ENCODE measurements at regions not wholly inside any gene's neighbourhood (a gene's known extent, or its start where the extent isn't known, plus 50 kb on each side); places are given as distances from the start of the nearest gene placed in this dataset.

DNA sequence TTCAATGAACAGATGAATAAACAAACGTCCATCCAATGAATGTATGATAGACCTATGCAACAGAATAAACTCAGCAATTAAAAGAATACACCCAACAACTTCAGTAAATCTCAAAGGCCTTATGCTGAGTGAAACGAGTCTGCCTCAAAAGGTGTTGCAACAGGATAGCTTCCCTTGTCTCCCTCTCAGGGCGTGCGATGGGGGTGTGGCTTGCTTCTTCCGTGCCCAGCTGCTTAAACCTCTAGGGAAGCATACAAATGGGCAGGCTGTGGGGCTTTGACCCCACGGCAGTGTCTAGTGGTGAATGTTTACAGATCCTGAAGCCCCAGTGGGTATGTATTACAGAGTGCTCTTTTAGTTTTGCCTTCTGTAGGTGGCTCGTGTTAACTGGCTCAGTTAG, 87.0 kb upstream of the CCL21 start:
- Histone ChIP-seq H3K9me2 (ENCODE audit: insufficient read depth) (peaks cover 4% of the 10 kb centered on the region; the same call in 1 of the 2 replicates), H3K27ac (ENCODE audit: low read depth) (no peak overlapping the region), H3K36me3 (ENCODE audit: insufficient read depth) (no peaks in the 10 kb centered on the region), H3K4me1 (ENCODE audit: insufficient read depth) (peaks cover 5% of the 10 kb centered on the region), H3F3A (replicated peaks; ENCODE audit: low read depth) (no peaks in the 10 kb centered on the region), H3K4me2 (peak overlapping the region; percentile 65), H2AFZ (peak overlapping the region; percentile 45), H4K20me1 (replicated peaks; ENCODE audit: insufficient read depth) (no peaks in the 10 kb centered on the region), H3K79me2 (replicated peaks; ENCODE audit: insufficient read depth) (no peaks in the 10 kb centered on the region), H3K27me3 (ENCODE audit: insufficient read depth) (no peaks in the 10 kb centered on the region), H3K4me3 (peak overlapping the region; percentile 22; the same call in 1 of the 2 replicates)
- Mint-ChIP-seq H3K9me3 (no peaks in the 10 kb centered on the region), H3K27ac (no peak overlapping the region), H3K4me1 (peaks cover 14% of the 10 kb centered on the region), H3K4me3 (no peak overlapping the region), H3K27me3 (ENCODE audit: insufficient read depth, low read depth, poor library complexity) (peaks cover 5% of the 10 kb centered on the region), H3K36me3 (ENCODE audit: low read depth) (no peaks in the 10 kb centered on the region)
- DNase-seq (ENCODE audit: low spot score) (peak; percentile 66), ATAC-seq (peak; percentile 97)
- no peak for TF ChIP-seq POLR2AphosphoS5 (IDR thresholded peaks at IDR 0.05; ENCODE audit: low read depth)
- TF ChIP-seq, protein P1, sequence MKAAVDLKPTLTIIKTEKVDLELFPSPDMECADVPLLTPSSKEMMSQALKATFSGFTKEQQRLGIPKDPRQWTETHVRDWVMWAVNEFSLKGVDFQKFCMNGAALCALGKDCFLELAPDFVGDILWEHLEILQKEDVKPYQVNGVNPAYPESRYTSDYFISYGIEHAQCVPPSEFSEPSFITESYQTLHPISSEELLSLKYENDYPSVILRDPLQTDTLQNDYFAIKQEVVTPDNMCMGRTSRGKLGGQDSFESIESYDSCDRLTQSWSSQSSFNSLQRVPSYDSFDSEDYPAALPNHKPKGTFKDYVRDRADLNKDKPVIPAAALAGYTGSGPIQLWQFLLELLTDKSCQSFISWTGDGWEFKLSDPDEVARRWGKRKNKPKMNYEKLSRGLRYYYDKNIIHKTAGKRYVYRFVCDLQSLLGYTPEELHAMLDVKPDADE (IDR thresholded peaks at IDR 0.05) = no peak
- no peak for TF ChIP-seq EZH2phosphoT487 (IDR thresholded peaks at IDR 0.05; ENCODE audit: unreplicated experiment)
- TF ChIP-seq NANOG (IDR thresholded peaks at IDR 0.05; ENCODE audit: borderline replicate concordance) = no peak
- TF ChIP-seq STAT1 (IDR thresholded peaks at IDR 0.05; ENCODE audit: unreplicated experiment) = no peak
- TF ChIP-seq, protein P2, sequence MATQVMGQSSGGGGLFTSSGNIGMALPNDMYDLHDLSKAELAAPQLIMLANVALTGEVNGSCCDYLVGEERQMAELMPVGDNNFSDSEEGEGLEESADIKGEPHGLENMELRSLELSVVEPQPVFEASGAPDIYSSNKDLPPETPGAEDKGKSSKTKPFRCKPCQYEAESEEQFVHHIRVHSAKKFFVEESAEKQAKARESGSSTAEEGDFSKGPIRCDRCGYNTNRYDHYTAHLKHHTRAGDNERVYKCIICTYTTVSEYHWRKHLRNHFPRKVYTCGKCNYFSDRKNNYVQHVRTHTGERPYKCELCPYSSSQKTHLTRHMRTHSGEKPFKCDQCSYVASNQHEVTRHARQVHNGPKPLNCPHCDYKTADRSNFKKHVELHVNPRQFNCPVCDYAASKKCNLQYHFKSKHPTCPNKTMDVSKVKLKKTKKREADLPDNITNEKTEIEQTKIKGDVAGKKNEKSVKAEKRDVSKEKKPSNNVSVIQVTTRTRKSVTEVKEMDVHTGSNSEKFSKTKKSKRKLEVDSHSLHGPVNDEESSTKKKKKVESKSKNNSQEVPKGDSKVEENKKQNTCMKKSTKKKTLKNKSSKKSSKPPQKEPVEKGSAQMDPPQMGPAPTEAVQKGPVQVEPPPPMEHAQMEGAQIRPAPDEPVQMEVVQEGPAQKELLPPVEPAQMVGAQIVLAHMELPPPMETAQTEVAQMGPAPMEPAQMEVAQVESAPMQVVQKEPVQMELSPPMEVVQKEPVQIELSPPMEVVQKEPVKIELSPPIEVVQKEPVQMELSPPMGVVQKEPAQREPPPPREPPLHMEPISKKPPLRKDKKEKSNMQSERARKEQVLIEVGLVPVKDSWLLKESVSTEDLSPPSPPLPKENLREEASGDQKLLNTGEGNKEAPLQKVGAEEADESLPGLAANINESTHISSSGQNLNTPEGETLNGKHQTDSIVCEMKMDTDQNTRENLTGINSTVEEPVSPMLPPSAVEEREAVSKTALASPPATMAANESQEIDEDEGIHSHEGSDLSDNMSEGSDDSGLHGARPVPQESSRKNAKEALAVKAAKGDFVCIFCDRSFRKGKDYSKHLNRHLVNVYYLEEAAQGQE (IDR thresholded peaks at IDR 0.05; ENCODE audit: unreplicated experiment) = no peak
- TF ChIP-seq CTCF (conservative IDR thresholded peaks at IDR 0.05; ENCODE audit: low read depth in 2 of 2) = no peak
- TF ChIP-seq ZNF462 (CRISPR knock-in tag; IDR thresholded peaks at IDR 0.05) = no peak
- TF ChIP-seq ZNF114 (CRISPR knock-in tag; IDR thresholded peaks at IDR 0.05) = no peak
- no peak for TF ChIP-seq EZH2 (IDR thresholded peaks at IDR 0.05; ENCODE audit: low read depth, unreplicated experiment)
- no peak for TF ChIP-seq ZNF331 (CRISPR knock-in tag; IDR thresholded peaks at IDR 0.05; ENCODE audit: low read depth)
